Osteocyte (in vitro differentiated cells): ENCODE measurements at regions not wholly inside any gene's neighbourhood (a gene's known extent, or its start where the extent isn't known, plus 50 kb on each side); places are given as distances from the start of the nearest gene placed in this dataset.

Source experiments
- DNase-seq: peaks from one replicate; pipeline ENCODE4 v3.0.0; 2021; ENCODE audit warnings: mixed read lengths; ENCODE audit not compliant: unreplicated experiment; ENCODE audit errors: extremely low spot score
- H3K27ac Mint-ChIP-seq: one replicate; pipeline ENCODE4 v1.8.0; 2021; ENCODE audit warnings: mild to moderate bottlenecking, mixed read lengths; ENCODE audit not compliant: unreplicated experiment
- H3K27me3 Mint-ChIP-seq: one replicate; pipeline ENCODE4 v1.8.0; 2021; ENCODE audit warnings: mixed read lengths; ENCODE audit not compliant: unreplicated experiment
- H3K36me3 Mint-ChIP-seq: one replicate; pipeline ENCODE4 v1.8.0; 2021; ENCODE audit warnings: mixed read lengths; ENCODE audit not compliant: unreplicated experiment
- H3K4me1 Mint-ChIP-seq: one replicate; pipeline ENCODE4 v1.8.0; 2021; ENCODE audit warnings: mixed read lengths; ENCODE audit not compliant: unreplicated experiment
- H3K4me3 Mint-ChIP-seq: one replicate; pipeline ENCODE4 v1.8.0; 2021; ENCODE audit warnings: mild to moderate bottlenecking, moderate library complexity, mixed read lengths; ENCODE audit not compliant: unreplicated experiment
- H3K9me3 Mint-ChIP-seq: one replicate; pipeline ENCODE4 v1.8.0; 2021; ENCODE audit warnings: mixed read lengths; ENCODE audit not compliant: unreplicated experiment
- CTCF ChIP-seq: fragments of 200-600 bp; sonication (generic); IDR thresholded peaks from 2 replicates; pipeline ENCODE4 v1.5.0; 2021; ENCODE audit warnings: antibody characterized with exemption, mild to moderate bottlenecking, moderate library complexity

DNA sequence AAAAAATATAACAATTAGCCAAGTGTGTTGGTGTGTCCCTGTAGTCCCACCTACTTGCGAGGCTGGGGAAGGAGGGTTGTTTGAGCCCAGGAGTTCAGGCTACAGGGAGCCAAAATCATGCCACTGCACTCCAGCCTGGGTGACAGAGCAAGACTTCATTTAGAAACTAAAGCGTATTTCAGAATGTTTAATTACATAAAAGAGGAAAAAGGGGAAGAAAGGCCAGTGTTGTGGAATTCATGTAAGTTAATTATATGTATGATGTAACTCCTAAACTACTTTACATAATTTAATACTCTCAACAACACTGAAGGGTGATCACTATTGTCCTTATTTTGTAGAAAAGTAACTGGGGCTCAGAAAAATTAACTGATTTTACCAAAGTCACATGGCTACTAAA, 67.2 kb upstream of the HOPX start:
- no peak overlapping the region for H3K27ac Mint-ChIP-seq
- H3K4me3 Mint-ChIP-seq, result no peak overlapping the region
- peaks cover 4% of the 10 kb centered on the region for H3K27me3 Mint-ChIP-seq
- H3K9me3 Mint-ChIP-seq, result no peaks in the 10 kb centered on the region
- H3K36me3 Mint-ChIP-seq, result peaks cover 3% of the 10 kb centered on the region
- TF ChIP-seq CTCF, result no peak
- peaks cover 3% of the 10 kb centered on the region for H3K4me1 Mint-ChIP-seq
- DNase-seq, result no peak

- Mint-ChIP-seq H3K27ac (no peak overlapping the region), H3K9me3 (no peaks in the 10 kb centered on the region), H3K4me1 (peaks cover 8% of the 10 kb centered on the region), H3K36me3 (peaks cover 2% of the 10 kb centered on the region), H3K27me3 (peaks cover 4% of the 10 kb centered on the region), H3K4me3 (no peak overlapping the region)
- TF ChIP-seq CTCF, result no peak
- DNase-seq, result no peak
Measured at GRCh38 chr4:56746639-56747038, 65.5 kb upstream of the HOPX start.

- Mint-ChIP-seq H3K4me1 (peaks cover 8% of the 10 kb centered on the region), H3K4me3 (no peak overlapping the region), H3K27me3 (peaks cover 7% of the 10 kb centered on the region), H3K36me3 (no peaks in the 10 kb centered on the region), H3K27ac (no peak overlapping the region), H3K9me3 (no peaks in the 10 kb centered on the region)
- no peak for TF ChIP-seq CTCF
- no peak for DNase-seq
Measured at GRCh38 chr4:56745042-56745441, 63.9 kb upstream of the HOPX start.

- Mint-ChIP-seq H3K36me3 (no peaks in the 10 kb centered on the region), H3K4me1 (peaks cover 8% of the 10 kb centered on the region), H3K27ac (no peak overlapping the region), H3K9me3 (no peaks in the 10 kb centered on the region), H3K4me3 (no peak overlapping the region), H3K27me3 (peaks cover 7% of the 10 kb centered on the region)
- DNase-seq, result no peak
- no peak for TF ChIP-seq CTCF
Measured at GRCh38 chr4:56744030-56744429, 62.9 kb upstream of the HOPX start.

DNA sequence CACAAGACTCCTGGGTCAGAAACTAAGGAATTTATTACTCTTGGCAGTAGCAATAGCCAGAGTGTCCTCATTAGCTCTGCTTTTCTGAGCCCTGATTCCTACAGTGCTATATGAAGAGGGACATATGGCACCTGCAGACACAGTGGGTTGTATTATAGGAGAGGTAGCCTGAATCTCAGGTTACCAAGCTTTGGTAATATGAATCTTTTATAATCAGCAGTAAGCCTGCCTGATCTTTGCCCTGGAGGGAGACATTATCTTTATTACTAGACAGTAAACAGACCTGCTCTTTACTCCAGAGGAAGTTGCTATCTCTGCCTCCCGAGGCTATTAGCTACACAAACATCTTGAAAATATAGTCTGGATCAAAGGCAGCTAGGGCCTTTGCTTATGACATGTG, 62.5 kb upstream of the HOPX start:
- peaks cover 7% of the 10 kb centered on the region for H3K27me3 Mint-ChIP-seq
- no peak for TF ChIP-seq CTCF
- no peaks in the 10 kb centered on the region for H3K9me3 Mint-ChIP-seq
- no peak overlapping the region for H3K27ac Mint-ChIP-seq
- no peak overlapping the region for H3K4me3 Mint-ChIP-seq
- H3K4me1 Mint-ChIP-seq, result peaks cover 8% of the 10 kb centered on the region
- no peak for DNase-seq
- H3K36me3 Mint-ChIP-seq, result no peaks in the 10 kb centered on the region
